HUES48 (cell line): ENCODE measurements at regions not wholly inside any gene's neighbourhood (a gene's known extent, or its start where the extent isn't known, plus 50 kb on each side); places are given as distances from the start of the nearest gene placed in this dataset.

Experiments used
- H3K27ac ChIP-seq: one replicate; pipeline ENCODE4 v1.7.0; 2013; ENCODE audit warnings: low read depth, low read length, inconsistent platforms
- H3K27me3 ChIP-seq: 2 replicates; pipeline ENCODE4 v1.6.1; 2013; ENCODE audit warnings: mild to moderate bottlenecking, low read length; ENCODE audit not compliant: control insufficient read depth, insufficient read depth
- H3K36me3 ChIP-seq: 2 replicates; pipeline ENCODE4 v1.6.1; 2013; ENCODE audit warnings: low read length; ENCODE audit not compliant: control insufficient read depth, insufficient read depth
- H3K4me1 ChIP-seq: 2 replicates; pipeline ENCODE4 v1.6.1; 2013; ENCODE audit warnings: mild to moderate bottlenecking, low read length; ENCODE audit not compliant: control insufficient read depth, insufficient read depth
- H3K4me3 ChIP-seq: 2 replicates; pipeline ENCODE4 v1.5.1; 2013; ENCODE audit warnings: mild to moderate bottlenecking, low read depth, low read length
- H3K9ac ChIP-seq: 2 replicates; pipeline ENCODE4 v1.6.1; 2013; ENCODE audit warnings: mild to moderate bottlenecking, low read depth, low read length, moderate library complexity
- H3K9me3 ChIP-seq: 2 replicates; pipeline ENCODE4 v1.6.1; 2013; ENCODE audit warnings: low read length; ENCODE audit not compliant: control insufficient read depth, insufficient read depth

DNA sequence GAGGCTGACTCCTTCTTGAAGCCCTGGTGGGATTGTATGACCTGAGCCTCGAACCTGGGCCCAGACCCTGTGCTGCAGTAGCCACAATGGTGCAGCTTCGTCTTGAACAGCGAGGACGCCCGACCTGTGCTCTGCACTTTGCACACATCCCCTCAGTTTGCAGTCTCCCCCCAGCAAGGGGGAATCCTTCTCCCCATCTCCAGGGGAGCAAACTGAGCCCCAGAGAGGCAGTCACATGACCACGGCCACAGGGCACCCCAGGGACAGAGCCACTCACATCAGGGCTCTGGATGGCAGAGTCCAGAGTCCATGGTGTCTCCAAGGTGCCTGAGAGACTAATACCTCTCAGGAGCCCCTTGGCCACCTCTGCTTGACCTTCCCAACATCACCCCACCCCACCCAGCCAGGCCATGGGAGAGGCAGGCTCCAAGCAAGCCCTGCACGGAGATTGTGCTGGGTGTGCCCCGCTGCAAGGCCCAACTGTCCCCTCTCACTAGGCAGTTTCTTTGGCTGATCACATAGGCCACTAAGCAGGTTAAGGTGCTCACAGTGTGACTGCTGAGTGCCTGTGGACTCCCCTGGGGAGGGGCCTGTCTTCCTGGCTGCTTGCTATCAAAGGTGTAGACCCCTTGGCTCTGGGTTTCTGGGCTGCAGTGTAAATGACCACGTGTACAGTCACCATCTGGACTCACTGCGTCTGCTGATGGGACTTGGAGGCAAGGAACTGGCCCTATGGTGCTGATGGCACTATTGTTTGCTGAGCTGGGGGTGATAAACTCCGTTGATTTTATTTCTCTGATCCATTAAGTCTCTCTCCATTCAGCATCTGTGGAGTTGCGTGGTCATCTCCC lies 398.1 kb downstream of the MATN1 start:
- Histone ChIP-seq H3K36me3 (no peaks in the 10 kb centered on the region), H3K27me3 (no peaks in the 10 kb centered on the region), H3K27ac (no peak overlapping the region), H3K9me3 (no peaks in the 10 kb centered on the region), H3K4me1 (no peaks in the 10 kb centered on the region), H3K4me3 (no peak overlapping the region), H3K9ac (no peak overlapping the region)

DNA sequence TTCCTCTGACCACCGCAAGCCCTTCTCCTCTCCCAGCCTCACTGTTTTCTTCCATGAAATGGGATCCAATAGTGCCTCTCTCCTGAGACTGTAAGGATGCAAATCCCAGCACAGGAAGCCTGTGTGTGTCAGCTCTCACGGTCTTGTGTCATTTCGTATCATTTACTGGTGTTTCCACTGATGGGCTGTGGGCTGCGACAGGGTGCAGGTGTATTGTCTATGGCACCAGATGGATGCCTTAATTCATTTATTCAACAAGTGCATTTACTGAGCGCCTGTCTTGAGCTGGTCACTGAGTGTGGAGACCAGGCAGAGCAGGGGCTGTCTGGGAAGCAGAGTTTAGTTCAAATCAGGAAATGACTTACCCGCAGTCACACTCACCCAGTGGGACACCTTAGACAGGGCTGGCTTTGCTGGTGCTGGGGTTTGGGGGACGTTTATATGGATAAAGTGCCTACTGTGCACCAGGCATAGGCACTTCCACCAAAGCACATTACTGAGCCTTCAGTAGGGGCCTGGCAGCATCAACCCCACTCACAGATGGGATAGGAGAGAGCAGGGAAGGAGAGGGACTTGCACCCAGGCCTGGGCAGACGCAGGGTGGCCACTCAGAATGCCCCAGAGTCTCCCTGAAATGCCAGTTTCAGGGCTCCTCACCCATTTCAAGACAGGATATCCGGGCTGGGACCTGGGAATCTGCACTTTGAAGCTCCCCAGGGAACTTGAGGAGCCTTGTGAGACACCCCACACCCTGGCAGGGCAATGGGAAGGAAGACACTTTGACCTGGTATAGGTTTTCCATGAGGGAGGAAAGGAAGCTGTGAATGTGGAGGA lies 398.9 kb downstream of the MATN1 start:
- H3K9ac ChIP-seq = no peak overlapping the region
- no peaks in the 10 kb centered on the region for H3K36me3 ChIP-seq
- no peaks in the 10 kb centered on the region for H3K9me3 ChIP-seq
- no peak overlapping the region for H3K4me3 ChIP-seq
- no peak overlapping the region for H3K27ac ChIP-seq
- no peaks in the 10 kb centered on the region for H3K4me1 ChIP-seq
- H3K27me3 ChIP-seq = no peaks in the 10 kb centered on the region

DNA sequence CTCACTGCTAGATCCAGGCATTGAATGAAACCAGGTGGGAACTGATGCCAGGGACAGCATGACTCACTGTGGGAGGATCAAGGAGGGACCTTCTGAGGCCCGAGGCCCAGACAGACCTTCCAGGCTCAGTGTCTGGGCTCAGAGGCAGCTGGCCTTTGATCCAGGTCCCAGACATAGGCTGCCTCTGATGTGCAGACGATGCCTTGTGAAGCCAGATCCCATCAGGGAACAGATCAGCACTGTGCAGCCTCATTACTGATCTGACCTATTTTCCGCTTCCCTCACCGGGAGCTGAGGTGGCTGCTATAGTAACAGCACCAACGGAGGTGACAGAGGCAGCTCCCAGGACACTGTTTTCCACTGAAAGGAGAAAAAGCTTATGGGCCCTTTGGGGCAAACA lies 399.5 kb downstream of the MATN1 start:
- Histone ChIP-seq H3K27me3 (no peaks in the 10 kb centered on the region), H3K9ac (no peak overlapping the region), H3K4me3 (no peak overlapping the region), H3K36me3 (no peaks in the 10 kb centered on the region), H3K27ac (no peak overlapping the region), H3K4me1 (no peaks in the 10 kb centered on the region), H3K9me3 (no peaks in the 10 kb centered on the region)

DNA sequence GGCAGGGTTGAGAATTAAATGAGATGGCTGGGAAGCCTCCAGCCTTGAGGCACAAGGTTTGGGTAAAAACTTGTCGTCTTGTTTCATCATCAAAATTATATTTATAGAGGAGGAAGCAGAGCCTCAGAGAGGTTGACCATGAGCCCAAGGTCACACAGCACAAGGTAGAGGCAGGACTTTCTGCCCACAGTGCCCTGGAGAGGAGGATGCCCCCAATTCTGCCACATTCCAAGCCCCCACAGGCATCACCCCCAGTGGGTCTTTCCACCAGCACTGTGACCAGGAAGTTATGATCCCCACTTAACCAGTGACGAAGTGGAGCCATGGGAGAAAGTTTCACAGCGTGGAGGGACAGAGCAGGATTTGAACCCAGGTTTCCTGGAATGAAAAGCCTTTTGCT lies 400.0 kb downstream of the MATN1 start:
- Histone ChIP-seq H3K4me3 (no peak overlapping the region), H3K9ac (no peak overlapping the region), H3K4me1 (no peaks in the 10 kb centered on the region)

DNA sequence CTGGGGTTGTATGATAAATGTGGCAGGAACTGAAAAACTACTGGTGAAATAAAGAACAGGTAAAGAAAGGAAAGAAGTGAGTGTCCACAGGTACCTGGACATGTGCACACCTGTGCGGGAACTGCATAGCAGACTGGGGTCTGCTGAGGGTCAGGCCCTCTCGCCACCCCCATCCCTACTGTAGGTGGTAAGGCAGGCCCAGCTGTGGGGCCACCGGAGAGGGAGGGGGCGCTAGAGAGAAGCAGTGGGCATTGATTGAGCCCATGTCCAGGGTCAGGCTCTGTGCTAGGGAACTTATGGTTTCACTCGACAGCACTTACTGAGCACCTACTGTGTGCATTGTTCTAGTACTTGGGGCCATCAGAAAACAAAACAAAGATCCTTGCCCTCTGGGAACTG lies 400.5 kb downstream of the MATN1 start:
- no peaks in the 10 kb centered on the region for H3K4me1 ChIP-seq
- H3K4me3 ChIP-seq = no peak overlapping the region
- H3K27me3 ChIP-seq = no peaks in the 10 kb centered on the region
- no peaks in the 10 kb centered on the region for H3K9me3 ChIP-seq
- H3K27ac ChIP-seq = no peak overlapping the region
- no peak overlapping the region for H3K9ac ChIP-seq
- no peaks in the 10 kb centered on the region for H3K36me3 ChIP-seq

More for the DNA sequence above, 400.0 kb downstream of the MATN1 start:
- Histone ChIP-seq H3K36me3 (no peaks in the 10 kb centered on the region), H3K27ac (no peak overlapping the region), H3K27me3 (no peaks in the 10 kb centered on the region), H3K9me3 (no peaks in the 10 kb centered on the region)

DNA sequence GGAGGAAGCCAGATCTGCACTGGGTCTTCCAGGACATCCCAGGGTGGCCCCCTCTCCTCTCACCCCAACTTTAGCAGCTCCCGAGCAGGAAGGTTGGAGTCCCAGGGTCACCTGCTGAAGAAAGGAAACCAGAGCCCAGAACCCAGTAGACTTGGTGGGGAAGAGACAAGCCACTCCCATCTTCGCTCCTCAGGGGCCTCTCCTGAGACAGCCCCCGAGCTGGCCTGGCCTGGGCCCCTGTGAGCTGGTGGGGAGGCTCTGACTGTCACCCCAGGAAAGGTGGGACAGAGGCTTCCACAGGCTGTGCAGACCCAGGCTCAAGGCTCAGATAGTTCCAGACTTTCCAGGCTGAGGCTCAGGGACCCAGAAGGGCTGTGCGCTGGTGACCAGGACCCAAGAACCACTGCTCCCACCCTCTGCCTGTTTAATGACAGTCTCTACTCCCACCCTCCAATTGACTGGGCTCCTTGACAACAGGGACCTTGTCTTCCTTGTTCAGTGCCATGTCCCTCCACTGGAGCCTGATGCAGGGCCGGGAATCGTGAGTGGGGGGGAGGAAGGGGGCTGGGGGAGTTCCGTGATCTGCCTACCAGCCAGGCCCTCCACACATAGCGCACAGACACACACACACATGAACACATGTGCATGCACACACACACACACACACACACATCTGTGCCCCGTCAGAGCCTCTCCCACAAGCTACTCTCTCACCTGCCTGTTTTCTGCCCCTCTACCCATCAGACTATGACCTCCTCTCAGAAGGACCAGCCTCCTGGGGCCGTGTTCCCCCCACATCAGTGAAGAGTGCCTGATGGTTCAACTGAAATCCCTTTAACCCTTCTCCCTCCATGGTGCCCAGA lies 401.2 kb downstream of the MATN1 start:
- Histone ChIP-seq H3K36me3 (no peaks in the 10 kb centered on the region), H3K9ac (no peak overlapping the region), H3K9me3 (no peaks in the 10 kb centered on the region), H3K27ac (no peak overlapping the region), H3K4me1 (no peaks in the 10 kb centered on the region), H3K27me3 (no peaks in the 10 kb centered on the region), H3K4me3 (no peak overlapping the region)

DNA sequence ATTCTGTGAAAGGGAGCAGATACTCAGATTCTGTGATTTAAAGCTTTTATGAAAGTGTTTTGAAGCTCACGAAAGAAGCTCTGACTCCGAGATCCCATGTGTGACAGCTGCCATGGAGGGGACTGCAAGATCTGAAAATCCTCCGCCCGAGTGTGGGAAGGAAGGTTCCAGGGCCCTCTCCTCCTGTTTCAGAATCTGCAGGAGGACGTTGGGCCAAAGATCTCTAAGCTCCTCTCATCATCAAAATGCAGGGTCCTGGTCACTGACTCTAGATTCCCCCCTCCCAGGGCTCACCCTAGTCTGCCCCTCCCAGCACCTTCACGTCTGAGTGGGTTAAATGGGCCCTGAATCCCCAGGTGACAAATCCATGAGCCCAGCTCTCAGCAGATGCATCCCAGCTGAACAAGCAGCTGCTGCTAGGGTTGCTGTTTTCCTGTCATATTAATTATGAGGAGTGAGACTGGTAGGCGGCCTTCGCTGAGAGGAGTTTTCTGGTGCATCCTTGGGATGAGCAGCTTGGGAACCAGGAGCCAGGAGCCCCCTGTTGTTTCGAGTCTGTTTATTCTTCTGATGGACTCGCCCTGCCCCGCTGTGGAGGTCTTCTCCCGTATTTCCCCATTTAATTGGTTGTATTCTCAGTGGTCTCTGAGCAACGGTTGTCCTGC lies 402.0 kb downstream of the MATN1 start:
- Histone ChIP-seq H3K4me1 (no peaks in the 10 kb centered on the region), H3K27me3 (no peaks in the 10 kb centered on the region), H3K9ac (no peak overlapping the region), H3K4me3 (no peak overlapping the region), H3K36me3 (no peaks in the 10 kb centered on the region), H3K9me3 (no peaks in the 10 kb centered on the region), H3K27ac (no peak overlapping the region)

DNA sequence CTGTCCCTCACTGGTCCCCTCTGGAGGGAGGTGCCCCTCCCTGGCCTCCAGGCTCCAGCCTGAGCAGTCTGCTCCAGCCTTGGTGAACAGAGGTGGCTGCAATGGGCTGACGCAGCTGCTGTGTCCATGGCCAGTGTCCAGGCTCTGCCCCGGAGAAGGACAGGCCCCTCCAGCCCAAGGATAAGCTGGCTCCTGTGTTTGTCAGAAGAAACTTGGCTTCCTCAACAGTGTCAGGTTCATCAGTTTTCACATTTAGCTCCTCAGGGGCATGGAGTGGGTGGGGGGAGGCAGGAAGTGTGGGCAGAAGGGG lies 402.8 kb downstream of the MATN1 start:
- Histone ChIP-seq H3K4me1 (no peaks in the 10 kb centered on the region), H3K27ac (no peak overlapping the region)

DNA sequence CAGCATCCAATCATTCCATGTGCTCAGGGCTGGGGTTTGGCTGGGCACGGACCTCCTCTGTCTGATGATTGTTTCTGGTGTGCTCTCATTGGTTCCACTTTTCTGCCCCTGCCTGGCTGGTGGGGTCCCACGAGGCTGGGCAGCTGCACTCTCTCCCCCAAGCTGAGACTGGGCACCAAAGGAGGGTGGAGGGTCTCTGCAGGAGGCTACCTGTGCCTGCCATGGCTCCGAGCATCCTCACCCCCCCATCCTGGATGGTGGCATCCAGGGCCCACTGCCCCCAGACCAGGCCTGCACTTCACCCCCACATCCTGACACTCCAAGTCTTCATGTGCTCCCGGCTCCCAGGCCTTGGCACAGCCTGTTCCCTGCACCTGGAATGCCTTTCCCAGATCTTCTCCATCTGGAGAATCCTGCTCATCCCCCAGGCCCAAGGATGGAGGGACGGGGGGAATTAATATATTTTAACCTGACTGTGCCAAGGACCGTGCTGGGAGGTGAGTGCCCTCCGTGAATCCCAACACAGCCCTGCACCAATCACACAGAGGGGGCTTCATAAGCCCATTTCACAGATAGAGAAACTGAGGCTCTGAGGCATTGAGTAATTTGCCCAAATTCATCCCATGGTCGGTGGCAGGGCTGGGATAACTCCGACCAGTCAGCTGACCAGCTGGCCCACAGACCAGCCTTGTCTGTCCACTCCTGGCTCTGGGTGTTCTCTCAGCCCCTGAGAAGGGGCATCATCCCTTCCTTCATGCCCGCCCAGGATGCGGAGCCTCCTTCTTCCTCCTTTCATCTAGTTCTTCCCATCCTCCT lies 403.4 kb downstream of the MATN1 start:
- H3K27me3 ChIP-seq = no peaks in the 10 kb centered on the region

More for the DNA sequence above, 402.8 kb downstream of the MATN1 start:
- no peaks in the 10 kb centered on the region for H3K27me3 ChIP-seq
- H3K9ac ChIP-seq = no peak overlapping the region
- H3K36me3 ChIP-seq = no peaks in the 10 kb centered on the region
- no peak overlapping the region for H3K4me3 ChIP-seq
- H3K9me3 ChIP-seq = no peaks in the 10 kb centered on the region

More for the DNA sequence above, 403.4 kb downstream of the MATN1 start:
- Histone ChIP-seq H3K36me3 (no peaks in the 10 kb centered on the region), H3K4me3 (no peak overlapping the region), H3K27ac (no peak overlapping the region), H3K9ac (no peak overlapping the region), H3K9me3 (no peaks in the 10 kb centered on the region), H3K4me1 (no peaks in the 10 kb centered on the region)
